ENCODE measurements at regions not wholly inside any gene's neighbourhood (a gene's known extent, or its start where the extent isn't known, plus 50 kb on each side); places are given as distances from the start of the nearest gene placed in this dataset.

DNA sequence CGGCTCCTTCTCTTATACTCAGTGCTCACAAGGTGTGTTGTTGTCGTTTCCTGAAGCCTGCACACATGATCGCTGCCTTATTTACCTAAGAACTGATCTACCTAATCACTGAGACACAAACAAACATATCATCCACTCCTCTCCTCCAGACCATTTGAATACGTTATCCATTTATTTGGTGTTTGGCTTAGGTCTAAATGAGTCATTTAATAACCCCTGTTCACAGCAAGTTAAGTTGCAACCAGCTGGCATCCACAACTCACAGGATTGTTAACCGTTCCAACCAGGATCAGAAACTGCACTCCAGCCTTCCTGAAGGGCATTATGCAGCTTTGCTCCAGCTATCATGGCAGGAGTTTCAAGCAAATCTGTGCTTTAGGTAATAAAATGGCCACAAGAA is 511.1 kb upstream of the MAP3K7 start:
- H3K4me1 ChIP-seq (ENCODE audit: low read length): peaks cover 24% of the 10 kb centered on the region
- H3K36me3 ChIP-seq (replicated peaks; ENCODE audit: low read depth, low read length): no peaks in the 10 kb centered on the region
- no peak overlapping the region for H3K27ac ChIP-seq (ENCODE audit: low read length)
- H3K9me3 ChIP-seq (ENCODE audit: insufficient read depth, low read length): no peaks in the 10 kb centered on the region
- no peak overlapping the region for H3K4me3 ChIP-seq (ENCODE audit: low read length)
- H3K79me2 ChIP-seq (ENCODE audit: low read length): no peaks in the 10 kb centered on the region
- H2AFZ ChIP-seq (ENCODE audit: low read depth, low read length): no peak overlapping the region
- no peak overlapping the region for H3K4me2 ChIP-seq (ENCODE audit: low read length)
- H3K9ac ChIP-seq (ENCODE audit: low read length): no peak overlapping the region
- TF ChIP-seq, protein P1, sequence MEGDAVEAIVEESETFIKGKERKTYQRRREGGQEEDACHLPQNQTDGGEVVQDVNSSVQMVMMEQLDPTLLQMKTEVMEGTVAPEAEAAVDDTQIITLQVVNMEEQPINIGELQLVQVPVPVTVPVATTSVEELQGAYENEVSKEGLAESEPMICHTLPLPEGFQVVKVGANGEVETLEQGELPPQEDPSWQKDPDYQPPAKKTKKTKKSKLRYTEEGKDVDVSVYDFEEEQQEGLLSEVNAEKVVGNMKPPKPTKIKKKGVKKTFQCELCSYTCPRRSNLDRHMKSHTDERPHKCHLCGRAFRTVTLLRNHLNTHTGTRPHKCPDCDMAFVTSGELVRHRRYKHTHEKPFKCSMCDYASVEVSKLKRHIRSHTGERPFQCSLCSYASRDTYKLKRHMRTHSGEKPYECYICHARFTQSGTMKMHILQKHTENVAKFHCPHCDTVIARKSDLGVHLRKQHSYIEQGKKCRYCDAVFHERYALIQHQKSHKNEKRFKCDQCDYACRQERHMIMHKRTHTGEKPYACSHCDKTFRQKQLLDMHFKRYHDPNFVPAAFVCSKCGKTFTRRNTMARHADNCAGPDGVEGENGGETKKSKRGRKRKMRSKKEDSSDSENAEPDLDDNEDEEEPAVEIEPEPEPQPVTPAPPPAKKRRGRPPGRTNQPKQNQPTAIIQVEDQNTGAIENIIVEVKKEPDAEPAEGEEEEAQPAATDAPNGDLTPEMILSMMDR (IDR thresholded peaks at IDR 0.05; ENCODE audit: low read depth, low read length): no peak
- TF ChIP-seq EZH2phosphoT487 (IDR thresholded peaks at IDR 0.05; ENCODE audit: low read depth): no peak
- H3K27me3 ChIP-seq (ENCODE audit: low read depth, low read length): no peaks in the 10 kb centered on the region
- no peaks in the 10 kb centered on the region for H4K20me1 ChIP-seq (ENCODE audit: insufficient read depth, low read length)

DNA sequence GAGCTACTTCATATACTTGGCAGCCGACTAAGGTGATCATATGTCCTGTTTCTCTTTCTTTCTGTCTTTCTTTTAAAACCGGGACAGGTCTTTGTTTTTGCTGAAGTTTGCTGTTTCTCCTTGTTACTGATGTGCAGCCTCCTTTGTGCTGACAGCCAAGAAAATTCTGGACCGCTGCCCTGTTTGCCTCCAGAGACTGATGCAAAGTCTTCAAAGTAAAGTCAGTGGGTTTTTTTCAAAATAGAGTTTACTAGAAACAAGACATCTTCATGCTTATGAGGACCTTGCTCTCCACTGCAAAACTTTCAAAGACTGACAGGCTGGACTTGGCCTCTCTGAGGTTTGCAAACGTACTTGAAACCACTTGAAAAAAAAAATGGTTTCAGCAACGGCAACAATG is 510.5 kb upstream of the MAP3K7 start:
- Histone ChIP-seq H3K36me3 (replicated peaks; ENCODE audit: low read depth, low read length) (no peaks in the 10 kb centered on the region), H3K27me3 (ENCODE audit: low read depth, low read length) (no peaks in the 10 kb centered on the region), H3K9me3 (ENCODE audit: insufficient read depth, low read length) (no peaks in the 10 kb centered on the region), H4K20me1 (ENCODE audit: insufficient read depth, low read length) (no peaks in the 10 kb centered on the region), H2AFZ (ENCODE audit: low read depth, low read length) (no peak overlapping the region), H3K27ac (ENCODE audit: low read length) (no peak overlapping the region), H3K9ac (ENCODE audit: low read length) (no peak overlapping the region), H3K4me1 (ENCODE audit: low read length) (peaks cover 24% of the 10 kb centered on the region), H3K79me2 (ENCODE audit: low read length) (no peaks in the 10 kb centered on the region), H3K4me3 (ENCODE audit: low read length) (no peak overlapping the region), H3K4me2 (ENCODE audit: low read length) (no peak overlapping the region)
- TF ChIP-seq, protein P1 (IDR thresholded peaks at IDR 0.05; ENCODE audit: low read depth, low read length): no peak

DNA sequence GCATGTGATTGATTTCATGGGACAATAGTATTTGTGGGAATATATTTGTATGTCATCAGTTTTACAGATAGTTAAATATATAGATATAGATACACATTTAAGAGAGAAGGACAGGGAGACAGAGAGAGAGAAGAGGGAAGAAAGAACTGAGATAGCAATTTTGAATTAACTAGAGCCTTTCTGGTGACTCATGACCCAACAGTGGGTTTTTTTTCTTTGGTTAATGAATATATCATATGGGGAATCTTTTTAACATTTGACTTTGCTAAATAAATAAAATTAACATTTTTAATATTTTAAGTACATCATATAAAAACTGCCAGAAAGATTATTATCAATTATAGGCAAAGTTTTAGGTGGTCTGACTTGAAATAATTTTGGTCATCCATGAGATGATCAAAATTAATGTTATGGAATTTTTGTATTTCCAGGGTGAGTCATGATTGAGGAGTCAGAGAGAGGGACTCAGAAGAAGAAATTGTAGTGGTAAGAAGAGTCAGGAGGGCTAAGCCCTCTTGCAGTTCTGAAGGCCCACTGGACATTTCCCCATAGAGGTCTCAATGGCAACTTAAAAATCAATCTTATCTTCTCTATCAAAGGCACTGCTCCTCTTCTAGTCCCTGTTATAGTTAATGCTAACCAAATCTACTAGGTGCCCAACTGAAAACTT is 508.1 kb upstream of the MAP3K7 start:
- Histone ChIP-seq H3K4me2 (ENCODE audit: low read length) (peak overlapping the region; percentile 39), H3K4me3 (ENCODE audit: low read length) (no peak overlapping the region), H2AFZ (ENCODE audit: low read depth, low read length) (no peak overlapping the region), H3K9me3 (ENCODE audit: insufficient read depth, low read length) (no peaks in the 10 kb centered on the region), H3K36me3 (replicated peaks; ENCODE audit: low read depth, low read length) (no peaks in the 10 kb centered on the region), H3K27me3 (ENCODE audit: low read depth, low read length) (no peaks in the 10 kb centered on the region), H3K9ac (ENCODE audit: low read length) (no peak overlapping the region), H4K20me1 (ENCODE audit: insufficient read depth, low read length) (no peaks in the 10 kb centered on the region), H3K27ac (ENCODE audit: low read length) (peak overlapping the region; percentile 59), H3K79me2 (ENCODE audit: low read length) (no peaks in the 10 kb centered on the region), H3K4me1 (ENCODE audit: low read length) (peaks cover 24% of the 10 kb centered on the region)
- TF ChIP-seq, protein P1 (IDR thresholded peaks at IDR 0.05; ENCODE audit: low read depth, low read length): no peak
- TF ChIP-seq EZH2phosphoT487 (IDR thresholded peaks at IDR 0.05; ENCODE audit: low read depth): no peak

DNA sequence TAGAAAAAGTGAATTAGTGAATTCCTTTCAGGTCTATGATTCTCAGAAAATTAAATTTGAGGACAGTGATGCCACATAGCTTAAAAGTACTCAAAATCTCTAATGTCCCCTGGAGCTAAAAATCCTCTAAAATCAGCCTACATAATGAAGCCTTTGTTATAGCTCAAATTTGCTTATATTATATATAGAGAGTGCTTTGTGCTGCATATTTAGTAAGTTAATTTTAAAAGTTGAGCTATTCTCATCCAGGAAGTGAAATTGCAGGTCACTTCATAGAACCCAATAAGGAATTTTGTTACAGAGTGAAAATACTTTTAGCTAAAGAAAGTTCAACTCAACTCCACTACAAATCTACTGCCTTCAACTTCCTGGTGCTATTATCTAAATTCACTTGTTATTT is 507.5 kb upstream of the MAP3K7 start:
- Histone ChIP-seq H3K79me2 (ENCODE audit: low read length) (no peaks in the 10 kb centered on the region), H3K9ac (ENCODE audit: low read length) (no peak overlapping the region), H3K9me3 (ENCODE audit: insufficient read depth, low read length) (no peaks in the 10 kb centered on the region), H3K4me3 (ENCODE audit: low read length) (no peak overlapping the region), H2AFZ (ENCODE audit: low read depth, low read length) (no peak overlapping the region), H3K4me2 (ENCODE audit: low read length) (peak overlapping the region; percentile 39), H3K4me1 (ENCODE audit: low read length) (peaks cover 18% of the 10 kb centered on the region), H3K27ac (ENCODE audit: low read length) (peak overlapping the region; percentile 59), H3K27me3 (ENCODE audit: low read depth, low read length) (no peaks in the 10 kb centered on the region), H3K36me3 (replicated peaks; ENCODE audit: low read depth, low read length) (no peaks in the 10 kb centered on the region), H4K20me1 (ENCODE audit: insufficient read depth, low read length) (no peaks in the 10 kb centered on the region)
- TF ChIP-seq, protein P1 (IDR thresholded peaks at IDR 0.05; ENCODE audit: low read depth, low read length): no peak
- TF ChIP-seq EZH2phosphoT487 (IDR thresholded peaks at IDR 0.05; ENCODE audit: low read depth): no peak

Measured in OCI-LY3 (cell line).